Adrenal gland (tissue), 9 donors: ENCODE measurements at regions not wholly inside any gene's neighbourhood (a gene's known extent, or its start where the extent isn't known, plus 50 kb on each side); places are given as distances from the start of the nearest gene placed in this dataset.

ENCODE experiments used
- DNase-seq, 7 donors: peaks; one replicate each; pipeline ENCODE4 v3.0.0-alpha.2; 2019 to 2020
- H3K27ac ChIP-seq, 5 donors: fragments of 200-600 bp; sonication (generic) in 4 of 5; 1 replicate in 3 of 5; 2 replicates in 2 of 5; pipeline versions ENCODE4 v1.5.1 to v1.8.0; 2016 to 2020; ENCODE audit warnings: mild to moderate bottlenecking in 1 of 5
- H3K27me3 ChIP-seq: fragments of 200-600 bp; 2 replicates; pipeline ENCODE4 v1.8.0; 2021
- H3K36me3 ChIP-seq, 2 donors: fragments of 200-600 bp; replicated peaks in 1 of 2; 1 replicate in 1 of 2; 2 replicates in 1 of 2; pipeline versions ENCODE4 v1.5.1 to v1.8.0; 2018 to 2022
- H3K4me1 ChIP-seq, 2 donors: fragments of 200-600 bp; replicated peaks in 1 of 2; 1 replicate in 1 of 2; 2 replicates in 1 of 2; pipeline versions ENCODE4 v1.5.1 to v1.8.0; 2018 to 2021
- H3K4me3 ChIP-seq, 4 donors: fragments of 200-600 bp; sonication (generic) in 3 of 4; one replicate each; pipeline ENCODE4 v1.5.1; 2016 to 2018
- H3K9me3 ChIP-seq, 3 donors: fragments of 200-600 bp; sonication (generic) in 1 of 3; replicated peaks in 1 of 3; 1 replicate in 2 of 3; 2 replicates in 1 of 3; pipeline versions ENCODE4 v1.5.1 to v1.8.0; 2016 to 2021
- POLR2A ChIP-seq, 2 donors: fragments of 450-650 bp; IDR thresholded peaks; one replicate each; pipeline ENCODE4 v1.6.1; 2017; ENCODE audit warnings: antibody characterized with exemption in 2 of 2, mild to moderate bottlenecking in 2 of 2, moderate library complexity in 1 of 2
- WGBS, 4 donors: extraction: QIAGEN DNeasy Blood & Tissue Kit in 2 of 4; methylation state at CpG; one replicate each; pipeline versions ENCODE4 v1.1.5 to v1.1.7; 2013 to 2017; 5-methylcytosine and 5-hydroxymethylcytosine counted together
- intact Hi-C, 2 donors: fragments of 100-400 bp; cut with DNase I; formaldehyde crosslinking; loops; one replicate each; pipeline versions ENCODE4 v1.14.1 to v1.15.0; 2022 to 2023
- TF ChIP-seq, protein P1 (sequence below), 6 experiments: fragments of 450-650 bp in 4 of 6; fragments of 200-600 bp in 2 of 6; sonication (generic) in 1 of 6; IDR thresholded peaks; 1 replicate in 5 of 6; 2 replicates in 1 of 6; pipeline versions ENCODE4 v1.5.1 to v1.8.0; 2016 to 2021; ENCODE audit warnings: antibody characterized with exemption in 6 of 6, mild to moderate bottlenecking in 2 of 6, moderate library complexity in 1 of 6
- donor health status: healthy with polysubstance abuse.
- donor health status: Bipolar disorder and iron deficiency.
- donor health status: DM: yes; HTN: yes; CAD: no.
- donor health status: DM: no; HTN: no; CAD: no.
- donor health status: DM: no; HTN: no; CAD: no.

DNA sequence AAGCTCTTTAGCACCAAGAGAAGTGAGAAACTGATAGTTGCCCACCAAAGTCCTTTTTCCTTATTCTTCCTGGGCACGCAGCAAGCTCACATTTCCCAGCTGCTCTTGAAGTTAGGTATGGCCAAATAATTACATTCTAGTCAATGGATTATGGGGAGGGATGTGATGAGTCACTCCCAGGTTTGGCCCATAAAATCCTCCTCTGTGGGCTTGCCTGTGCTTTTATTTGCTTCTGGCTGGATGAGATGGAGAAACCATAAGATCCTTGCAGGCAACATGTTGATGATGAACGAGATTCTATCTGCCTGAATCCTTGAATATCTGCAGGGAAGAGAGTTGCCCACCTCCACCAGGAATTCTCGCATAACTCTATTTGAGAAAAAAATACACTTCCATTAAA lies 568.3 kb upstream of the SALL1 start:
- no peak for TF ChIP-seq POLR2A (IDR thresholded peaks at IDR 0.05)
- TF ChIP-seq, protein P1, sequence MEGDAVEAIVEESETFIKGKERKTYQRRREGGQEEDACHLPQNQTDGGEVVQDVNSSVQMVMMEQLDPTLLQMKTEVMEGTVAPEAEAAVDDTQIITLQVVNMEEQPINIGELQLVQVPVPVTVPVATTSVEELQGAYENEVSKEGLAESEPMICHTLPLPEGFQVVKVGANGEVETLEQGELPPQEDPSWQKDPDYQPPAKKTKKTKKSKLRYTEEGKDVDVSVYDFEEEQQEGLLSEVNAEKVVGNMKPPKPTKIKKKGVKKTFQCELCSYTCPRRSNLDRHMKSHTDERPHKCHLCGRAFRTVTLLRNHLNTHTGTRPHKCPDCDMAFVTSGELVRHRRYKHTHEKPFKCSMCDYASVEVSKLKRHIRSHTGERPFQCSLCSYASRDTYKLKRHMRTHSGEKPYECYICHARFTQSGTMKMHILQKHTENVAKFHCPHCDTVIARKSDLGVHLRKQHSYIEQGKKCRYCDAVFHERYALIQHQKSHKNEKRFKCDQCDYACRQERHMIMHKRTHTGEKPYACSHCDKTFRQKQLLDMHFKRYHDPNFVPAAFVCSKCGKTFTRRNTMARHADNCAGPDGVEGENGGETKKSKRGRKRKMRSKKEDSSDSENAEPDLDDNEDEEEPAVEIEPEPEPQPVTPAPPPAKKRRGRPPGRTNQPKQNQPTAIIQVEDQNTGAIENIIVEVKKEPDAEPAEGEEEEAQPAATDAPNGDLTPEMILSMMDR (IDR thresholded peaks at IDR 0.05), result no peak
- Histone ChIP-seq H3K4me3 (no peak overlapping the region), H3K4me1 (no peaks in the 10 kb centered on the region), H3K9me3 (no peaks in the 10 kb centered on the region), H3K36me3 (no peaks in the 10 kb centered on the region), H3K27ac (no peak overlapping the region), H3K27me3 (no peaks in the 10 kb centered on the region)
- no peak for DNase-seq
- WGBS, 4 donors, result 70 to 89% (median 74%) methylated on average over 3 of the region's 3 CpGs
- intact Hi-C loops, result no loop called here

DNA sequence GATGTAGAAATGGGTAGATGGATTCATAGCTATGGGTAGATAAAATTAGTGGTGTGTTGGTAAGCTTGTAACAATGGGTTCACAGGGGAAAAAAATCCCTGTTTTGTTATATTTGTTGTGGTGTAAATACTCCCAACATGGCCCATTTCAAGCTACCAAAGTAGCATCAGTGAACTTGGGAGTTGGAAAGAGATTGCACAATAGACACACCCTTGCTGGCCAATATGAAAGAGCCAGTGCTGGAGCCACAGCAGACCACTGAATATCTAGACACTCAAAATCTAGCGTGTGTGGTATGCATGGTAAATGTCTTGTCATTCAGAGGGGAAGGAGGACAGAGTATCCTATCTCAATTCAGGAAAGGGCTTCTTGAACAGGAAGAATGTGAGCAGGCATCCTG lies 565.1 kb upstream of the SALL1 start:
- intact Hi-C loops, result no loop called here
- WGBS, 4 donors, result 35 to 71% (median 60%) methylated on average over 1 of the region's 1 CpG
- no peak for TF ChIP-seq POLR2A (IDR thresholded peaks at IDR 0.05)
- TF ChIP-seq, protein P1 (IDR thresholded peaks at IDR 0.05), result no peak
- no peaks in the 10 kb centered on the region for H3K36me3 ChIP-seq
- H3K27me3 ChIP-seq, result no peaks in the 10 kb centered on the region
- H3K4me3 ChIP-seq, result no peak overlapping the region
- H3K4me1 ChIP-seq, result no peaks in the 10 kb centered on the region
- H3K27ac ChIP-seq, result no peak overlapping the region
- no peak for DNase-seq
- no peaks in the 10 kb centered on the region for H3K9me3 ChIP-seq

DNA sequence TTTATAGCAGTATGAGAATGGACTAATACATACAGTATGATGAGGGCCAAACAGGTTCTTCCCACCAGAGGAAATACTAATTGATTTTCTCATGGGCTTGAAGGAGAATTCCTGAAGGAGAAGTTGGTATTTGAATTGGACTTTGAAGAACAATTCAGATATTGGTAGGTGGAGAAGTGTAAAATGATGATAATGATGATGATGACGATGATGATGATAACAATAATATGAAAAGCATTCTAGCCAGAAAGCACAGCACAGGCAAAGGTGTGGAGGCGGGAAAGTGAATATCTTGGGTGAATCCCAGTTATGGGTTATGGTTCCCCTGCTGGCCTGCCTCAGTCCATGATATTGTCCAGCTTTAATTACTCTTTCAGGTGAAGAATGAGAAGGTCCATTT lies 562.4 kb upstream of the SALL1 start:
- intact Hi-C loops, result no loop called here
- no peak overlapping the region for H3K4me3 ChIP-seq
- WGBS, 4 donors, result 72 to 89% (median 84%) methylated on average over 2 of the region's 2 CpGs
- DNase-seq, result no peak
- H3K9me3 ChIP-seq, result no peaks in the 10 kb centered on the region
- TF ChIP-seq, protein P1 (IDR thresholded peaks at IDR 0.05), result no peak
- no peak for TF ChIP-seq POLR2A (IDR thresholded peaks at IDR 0.05)
- H3K36me3 ChIP-seq, result no peaks in the 10 kb centered on the region
- no peak overlapping the region for H3K27ac ChIP-seq
- H3K27me3 ChIP-seq, result no peaks in the 10 kb centered on the region
- no peaks in the 10 kb centered on the region for H3K4me1 ChIP-seq

DNA sequence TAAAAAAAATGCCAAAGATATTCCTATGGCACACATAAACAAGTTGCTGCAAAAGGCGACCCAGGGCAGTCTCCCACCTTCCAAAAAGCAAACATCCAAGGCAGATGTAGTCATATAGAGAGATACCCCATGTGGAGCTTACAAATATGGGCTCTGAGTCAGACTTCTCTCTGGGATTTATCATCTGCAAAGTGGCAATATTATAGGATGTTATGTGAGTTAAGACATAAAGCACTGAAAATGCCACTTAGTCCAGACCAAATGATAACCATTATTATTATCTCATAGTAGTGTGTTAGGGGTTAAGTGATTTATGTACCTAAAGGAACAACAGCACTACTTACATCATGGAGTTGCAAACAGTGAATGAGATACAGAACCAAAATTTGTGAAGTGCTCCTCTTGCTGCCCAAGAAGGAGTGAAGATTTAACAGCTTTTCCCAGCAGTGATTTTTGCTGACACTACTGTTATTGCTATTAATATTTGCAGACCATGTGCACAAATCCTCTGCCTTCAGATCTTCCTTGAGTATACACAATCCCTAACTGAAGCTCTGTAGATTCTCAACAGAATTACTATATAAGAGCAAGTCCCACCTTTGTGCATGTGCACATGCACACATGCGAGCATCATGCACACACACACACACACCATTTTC lies 560.0 kb upstream of the SALL1 start:
- Histone ChIP-seq H3K36me3 (no peaks in the 10 kb centered on the region), H3K4me1 (no peaks in the 10 kb centered on the region), H3K27me3 (no peaks in the 10 kb centered on the region), H3K9me3 (no peaks in the 10 kb centered on the region), H3K4me3 (no peak overlapping the region), H3K27ac (no peak overlapping the region)
- 63 to 83% (median 79%) methylated on average over 2 of the region's 2 CpGs for WGBS, 4 donors
- TF ChIP-seq, protein P1 (IDR thresholded peaks at IDR 0.05), result no peak
- intact Hi-C loops, result no loop called here
- no peak for DNase-seq
